A549 (cell line): ENCODE measurements at regions not wholly inside any gene's neighbourhood (a gene's known extent, or its start where the extent isn't known, plus 50 kb on each side); places are given as distances from the start of the nearest gene placed in this dataset.

ENCODE experiments used
- MAX ChIP-seq: IDR thresholded peaks from 2 replicates; pipeline ENCODE4 v1.6.1; 2012
- TF ChIP-seq, protein P1 (sequence below): fragments of >200 bp; sonication (Bioruptor Twin); formaldehyde crosslinking; IDR thresholded peaks from 3 replicates; pipeline ENCODE4 v1.5.1; 2016

DNA sequence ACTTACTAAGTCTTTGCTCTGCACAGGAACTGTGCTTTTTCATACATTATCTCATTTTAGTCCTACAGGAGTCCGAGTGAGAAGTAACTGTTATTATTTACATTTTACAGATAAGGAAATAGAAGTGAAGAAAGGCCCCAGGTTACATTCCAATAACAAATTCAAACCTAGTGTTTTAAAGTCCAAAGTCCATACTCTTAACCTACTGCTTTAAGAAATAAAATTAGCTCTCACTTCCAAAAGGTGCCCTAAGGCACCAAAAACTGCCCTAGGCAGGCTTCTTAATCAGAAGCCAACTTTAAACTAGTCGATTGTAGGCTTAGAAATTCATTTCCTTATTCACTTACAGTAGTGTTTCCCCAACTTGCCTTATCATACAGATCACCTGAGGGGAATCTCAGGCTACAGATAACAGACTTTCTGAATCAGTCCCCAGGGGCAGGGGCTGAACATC, 555.9 kb downstream of the DIAPH3 start:
- TF ChIP-seq, protein P1, sequence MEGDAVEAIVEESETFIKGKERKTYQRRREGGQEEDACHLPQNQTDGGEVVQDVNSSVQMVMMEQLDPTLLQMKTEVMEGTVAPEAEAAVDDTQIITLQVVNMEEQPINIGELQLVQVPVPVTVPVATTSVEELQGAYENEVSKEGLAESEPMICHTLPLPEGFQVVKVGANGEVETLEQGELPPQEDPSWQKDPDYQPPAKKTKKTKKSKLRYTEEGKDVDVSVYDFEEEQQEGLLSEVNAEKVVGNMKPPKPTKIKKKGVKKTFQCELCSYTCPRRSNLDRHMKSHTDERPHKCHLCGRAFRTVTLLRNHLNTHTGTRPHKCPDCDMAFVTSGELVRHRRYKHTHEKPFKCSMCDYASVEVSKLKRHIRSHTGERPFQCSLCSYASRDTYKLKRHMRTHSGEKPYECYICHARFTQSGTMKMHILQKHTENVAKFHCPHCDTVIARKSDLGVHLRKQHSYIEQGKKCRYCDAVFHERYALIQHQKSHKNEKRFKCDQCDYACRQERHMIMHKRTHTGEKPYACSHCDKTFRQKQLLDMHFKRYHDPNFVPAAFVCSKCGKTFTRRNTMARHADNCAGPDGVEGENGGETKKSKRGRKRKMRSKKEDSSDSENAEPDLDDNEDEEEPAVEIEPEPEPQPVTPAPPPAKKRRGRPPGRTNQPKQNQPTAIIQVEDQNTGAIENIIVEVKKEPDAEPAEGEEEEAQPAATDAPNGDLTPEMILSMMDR, result no peak
- no peak for TF ChIP-seq MAX
